Colonic mucosa (tissue), 4 donors: ENCODE measurements at regions not wholly inside any gene's neighbourhood (a gene's known extent, or its start where the extent isn't known, plus 50 kb on each side); places are given as distances from the start of the nearest gene placed in this dataset.
"Not testable (repeated sequence)": the region's sequence is repeated elsewhere in the genome, so short reads cannot be mapped to it uniquely, and the experiment has no call there.

Experiments used
- DNase-seq: peaks from one replicate; pipeline ENCODE4 v3.0.0-alpha.2; 2020
- H3K27ac ChIP-seq: fragments of 200-600 bp; one replicate; pipeline ENCODE4 v1.8.0; 2021
- H3K27me3 ChIP-seq: fragments of 200-600 bp; one replicate; pipeline ENCODE4 v1.8.0; 2021
- H3K36me3 ChIP-seq: fragments of 200-600 bp; one replicate; pipeline ENCODE4 v1.8.0; 2021
- H3K4me1 ChIP-seq: fragments of 200-600 bp; one replicate; pipeline ENCODE4 v1.8.0; 2021; ENCODE audit warnings: mild to moderate bottlenecking
- H3K4me3 ChIP-seq: fragments of 200-600 bp; one replicate; pipeline ENCODE4 v1.8.0; 2021
- H3K9ac ChIP-seq, 2 donors: one replicate each; pipeline ENCODE4 v1.7.0; 2013; ENCODE audit warnings: control low read depth in 2 of 2, low read depth in 2 of 2, low read length in 2 of 2
- H3K9me3 ChIP-seq: fragments of 200-600 bp; one replicate; pipeline ENCODE4 v1.8.0; 2021
- CTCF ChIP-seq: fragments of 200-600 bp; IDR thresholded peaks from one replicate; pipeline ENCODE4 v1.8.0; 2022; ENCODE audit warnings: antibody characterized with exemption, mild to moderate bottlenecking
- intact Hi-C: fragments of 100-400 bp; cut with DNase I; formaldehyde crosslinking; loops from one replicate; pipeline ENCODE4 v1.14.1; 2022
- donor health status: healthy.
- donor health status: DM: no; HTN: no; CAD: no.
- donor health status: DM: no; HTN: no; CAD: no.

GRCh38 chr4:33725861-33726260 is 2518.5 kb downstream of the ARAP2 start:
- Histone ChIP-seq H3K9me3 (no peaks in the 10 kb centered on the region), H3K9ac (no peak overlapping the region), H3K27me3 (no peaks in the 10 kb centered on the region), H3K4me1 (no peaks in the 10 kb centered on the region), H3K4me3 (no peak overlapping the region), H3K27ac (no peak overlapping the region), H3K36me3 (no peaks in the 10 kb centered on the region)
- DNase-seq, result no peak
- TF ChIP-seq CTCF, result no peak
- intact Hi-C loops, result no loop called here

- H3K27ac ChIP-seq, result no peak overlapping the region
- intact Hi-C loops, result no loop called here
Observed at GRCh38 chr4:33737726-33738125, 2506.6 kb downstream of the ARAP2 start.

GRCh38 chr4:33739884-33740632 is 2504.3 kb downstream of the ARAP2 start:
- Histone ChIP-seq H3K9me3 (no peaks in the 10 kb centered on the region), H3K36me3 (no peaks in the 10 kb centered on the region), H3K9ac (no peak overlapping the region), H3K27me3 (no peaks in the 10 kb centered on the region), H3K4me3 (no peak overlapping the region), H3K27ac (no peak overlapping the region), H3K4me1 (no peaks in the 10 kb centered on the region)
- no peak for TF ChIP-seq CTCF
- DNase-seq, result no peak
- intact Hi-C loops, result no loop called here

More at GRCh38 chr4:33737726-33738125, 2506.6 kb downstream of the ARAP2 start:
- H3K36me3 ChIP-seq, result no peaks in the 10 kb centered on the region
- no peak overlapping the region for H3K9ac ChIP-seq
- H3K9me3 ChIP-seq, result no peaks in the 10 kb centered on the region
- no peak overlapping the region for H3K4me3 ChIP-seq
- no peak for DNase-seq
- H3K27me3 ChIP-seq, result no peaks in the 10 kb centered on the region
- H3K4me1 ChIP-seq, result no peaks in the 10 kb centered on the region
- no peak for TF ChIP-seq CTCF

GRCh38 chr4:33740871-33741270 is 2503.4 kb downstream of the ARAP2 start:
- H3K9ac ChIP-seq, intact Hi-C loops, H3K27ac ChIP-seq, H3K4me3 ChIP-seq, H3K4me1 ChIP-seq, H3K36me3 ChIP-seq, H3K27me3 ChIP-seq, DNase-seq, H3K9me3 ChIP-seq: not testable (repeated sequence)

- Histone ChIP-seq H3K4me1 (no peaks in the 10 kb centered on the region), H3K4me3 (no peak overlapping the region), H3K9me3 (no peaks in the 10 kb centered on the region), H3K9ac (no peak overlapping the region), H3K27me3 (no peaks in the 10 kb centered on the region), H3K27ac (no peak overlapping the region), H3K36me3 (no peaks in the 10 kb centered on the region)
- DNase-seq, result no peak
- no peak for TF ChIP-seq CTCF
- intact Hi-C loops, result no loop called here
Observed at GRCh38 chr4:33746979-33747378, 2497.3 kb downstream of the ARAP2 start.

- no peak for DNase-seq
- no peak overlapping the region for H3K27ac ChIP-seq
- TF ChIP-seq CTCF, result no peak
- no peaks in the 10 kb centered on the region for H3K4me1 ChIP-seq
- no peaks in the 10 kb centered on the region for H3K36me3 ChIP-seq
- no peak overlapping the region for H3K4me3 ChIP-seq
- intact Hi-C loops, result no loop called here
- H3K27me3 ChIP-seq, result no peaks in the 10 kb centered on the region
- no peaks in the 10 kb centered on the region for H3K9me3 ChIP-seq
- no peak overlapping the region for H3K9ac ChIP-seq
Observed at GRCh38 chr4:33751050-33751449, 2493.3 kb downstream of the ARAP2 start.
